H9 (cell line): ENCODE measurements at regions not wholly inside any gene's neighbourhood (a gene's known extent, or its start where the extent isn't known, plus 50 kb on each side); places are given as distances from the start of the nearest gene placed in this dataset.

Experiments
- DNase-seq: peaks from one replicate; pipeline ENCODE4 v3.0.0-alpha.2; 2017
- H2AFZ ChIP-seq: one replicate; pipeline ENCODE4 v1.6.1; 2013; ENCODE audit warnings: mild to moderate bottlenecking, low read length, control low read depth, moderate library complexity
- H2AK5ac ChIP-seq: 2 replicates; pipeline ENCODE4 v1.6.1; 2013; ENCODE audit warnings: low read length, control low read depth, mixed read lengths; ENCODE audit not compliant: insufficient read length
- H2BK120ac ChIP-seq: one replicate; pipeline ENCODE4 v1.6.1; 2013; ENCODE audit warnings: low read depth, mild to moderate bottlenecking, low read length, control low read depth, inconsistent platforms; ENCODE audit not compliant: poor library complexity, severe bottlenecking
- H2BK12ac ChIP-seq: 2 replicates; pipeline ENCODE4 v1.6.1; 2013; ENCODE audit warnings: low read length, control low read depth, mixed read lengths, low read depth; ENCODE audit not compliant: insufficient read length
- H2BK15ac ChIP-seq: 2 replicates; pipeline ENCODE4 v1.6.1; 2013; ENCODE audit warnings: low read depth, low read length, control low read depth
- H2BK20ac ChIP-seq: one replicate; pipeline ENCODE4 v1.6.1; 2013; ENCODE audit warnings: low read depth, mild to moderate bottlenecking, low read length, control low read depth, inconsistent platforms; ENCODE audit not compliant: poor library complexity, severe bottlenecking
- H2BK5ac ChIP-seq: 2 replicates; pipeline ENCODE4 v1.6.1; 2013; ENCODE audit warnings: low read length, control low read depth, mixed read lengths; ENCODE audit not compliant: insufficient read length
- H3K14ac ChIP-seq: 2 replicates; pipeline ENCODE4 v1.6.1; 2013; ENCODE audit warnings: low read length, control low read depth; ENCODE audit not compliant: insufficient read depth
- H3K18ac ChIP-seq: 2 replicates; pipeline ENCODE4 v1.6.1; 2013; ENCODE audit warnings: low read depth, mild to moderate bottlenecking, mixed read lengths, low read length, control low read depth; ENCODE audit not compliant: insufficient read length
- H3K23ac ChIP-seq: 2 replicates; pipeline ENCODE4 v1.6.1; 2013; ENCODE audit warnings: low read length, control low read depth, mixed read lengths, low read depth; ENCODE audit not compliant: insufficient read length
- H3K23me2 ChIP-seq: 2 replicates; pipeline ENCODE4 v1.6.1; 2013; ENCODE audit warnings: low read depth, mild to moderate bottlenecking, mixed read lengths, low read length, control low read depth; ENCODE audit not compliant: insufficient read length, poor library complexity, severe bottlenecking
- H3K27ac ChIP-seq: 2 replicates; pipeline ENCODE4 v1.5.1; 2013; ENCODE audit warnings: low read length, control low read depth, mixed read lengths, low read depth; ENCODE audit not compliant: insufficient read length
- H3K27me3 ChIP-seq: 2 replicates; pipeline ENCODE4 v1.6.1; 2013; ENCODE audit warnings: low read length, control low read depth, inconsistent platforms; ENCODE audit not compliant: insufficient read depth
- H3K4ac ChIP-seq: 2 replicates; pipeline ENCODE4 v1.6.1; 2013; ENCODE audit warnings: low read depth, mild to moderate bottlenecking, control low read depth, inconsistent platforms, low read length, moderate library complexity
- H3K4me1 ChIP-seq: 2 replicates; pipeline ENCODE4 v1.6.1; 2013; ENCODE audit warnings: low read length, control low read depth, inconsistent platforms; ENCODE audit not compliant: insufficient read depth
- H3K4me2 ChIP-seq: 2 replicates; pipeline ENCODE4 v1.6.1; 2013; ENCODE audit warnings: low read length, control low read depth, mixed read lengths; ENCODE audit not compliant: insufficient read length, insufficient read depth
- H3K56ac ChIP-seq: 2 replicates; pipeline ENCODE4 v1.6.1; 2013; ENCODE audit warnings: low read depth, mild to moderate bottlenecking, mixed read lengths, low read length, control low read depth; ENCODE audit not compliant: insufficient read length
- H3K79me1 ChIP-seq: 2 replicates; pipeline ENCODE4 v1.6.1; 2013; ENCODE audit warnings: low read depth, mild to moderate bottlenecking, moderate library complexity, low read length, control low read depth, inconsistent platforms; ENCODE audit not compliant: insufficient read depth, poor library complexity, severe bottlenecking
- H3K79me2 ChIP-seq: 2 replicates; pipeline ENCODE4 v1.6.1; 2013; ENCODE audit warnings: low read length, control low read depth, inconsistent platforms; ENCODE audit not compliant: insufficient read depth
- H3K9ac ChIP-seq: 2 replicates; pipeline ENCODE4 v1.6.1; 2013; ENCODE audit warnings: low read length, control low read depth, mixed read lengths; ENCODE audit not compliant: insufficient read length; ENCODE audit errors: extremely low read depth
- H3K9me3 ChIP-seq: one replicate; pipeline ENCODE4 v1.6.1; 2013; ENCODE audit warnings: low read depth, low read length, inconsistent platforms; ENCODE audit not compliant: control insufficient read depth
- H3T11ph ChIP-seq: one replicate; pipeline ENCODE4 v1.6.1; 2013; ENCODE audit warnings: mild to moderate bottlenecking, low read length, control low read depth, inconsistent platforms
- H4K20me1 ChIP-seq: one replicate; pipeline ENCODE4 v1.6.1; 2013; ENCODE audit not compliant: control insufficient read depth, insufficient read length, insufficient read depth
- H4K5ac ChIP-seq: 2 replicates; pipeline ENCODE4 v1.6.1; 2013; ENCODE audit warnings: low read depth, mild to moderate bottlenecking, mixed read lengths, low read length, control low read depth; ENCODE audit not compliant: insufficient read length
- H4K8ac ChIP-seq: replicated peaks from 2 replicates; pipeline ENCODE4 v1.6.1; 2013; ENCODE audit warnings: low read length, control low read depth, mixed read lengths, low read depth; ENCODE audit not compliant: insufficient read length
- H4K91ac ChIP-seq: 2 replicates; pipeline ENCODE4 v1.6.1; 2013; ENCODE audit warnings: low read depth, mild to moderate bottlenecking, moderate library complexity, mixed read lengths, low read length, control low read depth; ENCODE audit not compliant: insufficient read length
- H3K27ac Mint-ChIP-seq, 3 experiments: 2 replicates in 2 of 3; 3 replicates in 1 of 3; pipeline ENCODE4 v1.8.0; 2020 to 2021; ENCODE audit warnings: mixed read lengths in 3 of 3, mild to moderate bottlenecking in 1 of 3, moderate library complexity in 1 of 3
- H3K27me3 Mint-ChIP-seq: 2 replicates; pipeline ENCODE4 v1.8.0; 2021; ENCODE audit warnings: low read depth, mild to moderate bottlenecking, moderate library complexity, mixed read lengths
- H3K36me3 Mint-ChIP-seq, 3 experiments: 2 replicates in 2 of 3; 3 replicates in 1 of 3; pipeline ENCODE4 v1.8.0; 2020 to 2021; ENCODE audit warnings: low read depth in 3 of 3, mixed read lengths in 3 of 3; ENCODE audit not compliant: insufficient read depth in 1 of 3
- H3K4me1 Mint-ChIP-seq, 2 experiments: 2 replicates each; pipeline ENCODE4 v1.8.0; 2020; ENCODE audit warnings: mixed read lengths in 2 of 2
- H3K4me3 Mint-ChIP-seq, 2 experiments: 2 replicates in 1 of 2; 3 replicates in 1 of 2; pipeline ENCODE4 v1.8.0; 2020 to 2021; ENCODE audit warnings: mild to moderate bottlenecking in 2 of 2, mixed read lengths in 2 of 2, moderate library complexity in 1 of 2
- H3K9me3 Mint-ChIP-seq, 2 experiments: 2 replicates in 1 of 2; 3 replicates in 1 of 2; pipeline ENCODE4 v1.8.0; 2020; ENCODE audit warnings: mild to moderate bottlenecking in 2 of 2, mixed read lengths in 2 of 2, moderate library complexity in 1 of 2
- WGBS: extraction: QIAGEN DNeasy Blood & Tissue Kit; methylation state at CpG from one replicate; pipeline ENCODE4 v1.1.7; 2013; ENCODE audit warnings: missing lambda C conversion rate, low lambda C conversion rate, mixed read lengths; ENCODE audit not compliant: insufficient read length; ENCODE audit errors: extremely low coverage; 5-methylcytosine and 5-hydroxymethylcytosine counted together
- TF ChIP-seq, protein P1 (sequence below): fragments of 200-600 bp; sonication (generic); conservative IDR thresholded peaks from 3 replicates; pipeline ENCODE4 v1.8.0; 2021; ENCODE audit warnings: antibody characterized with exemption, mild to moderate bottlenecking

DNA sequence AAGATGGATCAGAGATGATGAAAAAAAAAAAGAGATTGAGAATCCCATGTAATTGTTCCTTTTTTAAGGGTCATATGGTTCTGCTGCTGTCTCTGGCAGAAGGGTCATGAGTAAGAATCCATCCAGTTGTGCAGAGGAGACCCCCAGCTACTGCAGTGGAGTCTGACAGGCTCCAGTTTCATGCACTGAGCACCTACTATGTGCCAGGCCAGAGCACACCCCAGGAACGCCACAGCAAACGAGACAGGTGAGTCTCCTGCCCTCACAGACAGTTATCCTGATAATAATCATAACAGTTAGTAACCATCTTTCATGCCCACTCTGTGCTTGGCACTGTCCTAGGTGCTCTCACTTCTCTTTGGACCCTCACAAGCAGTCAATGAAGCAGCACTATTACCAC is 420.0 kb downstream of the MATN1 start:
- no peak overlapping the region for H2BK12ac ChIP-seq
- no peak overlapping the region for H3K27ac ChIP-seq
- no peak overlapping the region for H2AK5ac ChIP-seq
- H3K4me2 ChIP-seq = no peak overlapping the region
- no peak for DNase-seq
- H2AFZ ChIP-seq = no peak overlapping the region
- H3K27ac Mint-ChIP-seq = peak overlapping the region in 1 of 3 experiments; percentile 16; a peak in 1 of 7 replicates
- no peaks in the 10 kb centered on the region for H4K20me1 ChIP-seq
- no peaks in the 10 kb centered on the region for H3K4me1 ChIP-seq
- no peak overlapping the region for H3K4me3 Mint-ChIP-seq
- no peak overlapping the region for H3K4ac ChIP-seq
- no peaks in the 10 kb centered on the region for H3K27me3 ChIP-seq
- no peak overlapping the region for H3K23ac ChIP-seq
- no CpG with 5 or more reads among the region's 2 CpGs for WGBS
- no peak overlapping the region for H3T11ph ChIP-seq
- H3K9me3 Mint-ChIP-seq = no peaks in the 10 kb centered on the region; a peak in 1 of 5 replicates
- H3K79me1 ChIP-seq = no peaks in the 10 kb centered on the region
- no peak overlapping the region for H3K56ac ChIP-seq
- no peak overlapping the region for H2BK20ac ChIP-seq
- H2BK120ac ChIP-seq = no peak overlapping the region
- peaks cover 0 to 4% of the 10 kb centered on the region in 2 experiments; a peak in 1 of 4 replicates for H3K4me1 Mint-ChIP-seq
- TF ChIP-seq, protein P1, sequence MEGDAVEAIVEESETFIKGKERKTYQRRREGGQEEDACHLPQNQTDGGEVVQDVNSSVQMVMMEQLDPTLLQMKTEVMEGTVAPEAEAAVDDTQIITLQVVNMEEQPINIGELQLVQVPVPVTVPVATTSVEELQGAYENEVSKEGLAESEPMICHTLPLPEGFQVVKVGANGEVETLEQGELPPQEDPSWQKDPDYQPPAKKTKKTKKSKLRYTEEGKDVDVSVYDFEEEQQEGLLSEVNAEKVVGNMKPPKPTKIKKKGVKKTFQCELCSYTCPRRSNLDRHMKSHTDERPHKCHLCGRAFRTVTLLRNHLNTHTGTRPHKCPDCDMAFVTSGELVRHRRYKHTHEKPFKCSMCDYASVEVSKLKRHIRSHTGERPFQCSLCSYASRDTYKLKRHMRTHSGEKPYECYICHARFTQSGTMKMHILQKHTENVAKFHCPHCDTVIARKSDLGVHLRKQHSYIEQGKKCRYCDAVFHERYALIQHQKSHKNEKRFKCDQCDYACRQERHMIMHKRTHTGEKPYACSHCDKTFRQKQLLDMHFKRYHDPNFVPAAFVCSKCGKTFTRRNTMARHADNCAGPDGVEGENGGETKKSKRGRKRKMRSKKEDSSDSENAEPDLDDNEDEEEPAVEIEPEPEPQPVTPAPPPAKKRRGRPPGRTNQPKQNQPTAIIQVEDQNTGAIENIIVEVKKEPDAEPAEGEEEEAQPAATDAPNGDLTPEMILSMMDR = no peak
- H2BK5ac ChIP-seq = no peak overlapping the region
- no peak overlapping the region; the same call in 1 of the 2 replicates for H3K14ac ChIP-seq
- no peaks in the 10 kb centered on the region for H3K9me3 ChIP-seq
- peaks cover 9% of the 10 kb centered on the region for H3K27me3 Mint-ChIP-seq
- H3K9ac ChIP-seq = no peak overlapping the region
- H4K8ac ChIP-seq = no peak overlapping the region
- H4K5ac ChIP-seq = no peak overlapping the region
- H3K18ac ChIP-seq = no peak overlapping the region
- no peaks in the 10 kb centered on the region for H3K79me2 ChIP-seq
- no peak overlapping the region for H4K91ac ChIP-seq
- no peaks in the 10 kb centered on the region for H3K23me2 ChIP-seq
- no peak overlapping the region for H2BK15ac ChIP-seq
- H3K36me3 Mint-ChIP-seq = no peaks in the 10 kb centered on the region
